A549 (cell line): ENCODE measurements at regions not wholly inside any gene's neighbourhood (a gene's known extent, or its start where the extent isn't known, plus 50 kb on each side); places are given as distances from the start of the nearest gene placed in this dataset.

ENCODE experiments used
- ATAC-seq, 2 experiments: fragments of 200-7000 bp in 1 of 2; fragments of >200 bp in 1 of 2; cut with Nextera tagmentation in 1 of 2; cut with Tn5 transposase in 1 of 2; 3 replicates each; pipeline versions ENCODE4 v1.8.0 to v1.9.1; 2018 to 2020; ENCODE audit warnings: mild to moderate bottlenecking in 1 of 2, moderate library complexity in 1 of 2
- CTCF ChIA-PET: fragments of 300-600 bp; sonication (Branson Sonifier 250); formaldehyde crosslinking; extraction: SDS; loops from one replicate; lab custom pipeline; 2021; ENCODE audit warnings: antibody characterized with exemption, inconsistent platforms; lab: Yijun Ruan, JAX
- POLR2A ChIA-PET: fragments of 350-600 bp; formaldehyde crosslinking; extraction: SDS; loops from one replicate; lab custom pipeline; 2021; ENCODE audit warnings: antibody characterized with exemption, inconsistent platforms; lab: Yijun Ruan, JAX
- DNase-seq, 2 experiments: peaks; one replicate each; pipeline versions ENCODE4 v3.0.0 to v3.0.0-alpha.2; 2011 to 2016; ENCODE audit warnings: low read depth in 1 of 2, low spot score in 1 of 2
- FAIRE-seq: peaks from 2 replicates; lab custom pipeline; 2011; peaks lifted over from hg19 to GRCh38; lab: Jason Lieb, UNC
- H3K27ac ChIP-seq, 2 experiments: fragments of >200 bp; sonication (Bioruptor Twin); formaldehyde crosslinking; 3 replicates each; pipeline ENCODE4 v1.5.1; 2016 to 2017
- H3K4me1 ChIP-seq: fragments of >200 bp; sonication (Bioruptor Twin); formaldehyde crosslinking; 3 replicates; pipeline ENCODE4 v1.6.1; 2016
- H3K4me2 ChIP-seq: fragments of >200 bp; sonication (Bioruptor Twin); formaldehyde crosslinking; 3 replicates; pipeline ENCODE4 v1.6.1; 2016
- H3K4me3 ChIP-seq: fragments of >200 bp; sonication (Bioruptor Twin); formaldehyde crosslinking; 3 replicates; pipeline ENCODE4 v1.5.1; 2016
- H3K9me3 ChIP-seq: fragments of >200 bp; sonication (Bioruptor Twin); formaldehyde crosslinking; 3 replicates; pipeline ENCODE4 v1.6.1; 2016
- BHLHE40 ChIP-seq: IDR thresholded peaks from 2 replicates; pipeline ENCODE4 v1.6.1; 2012; ENCODE audit warnings: low read depth, low read length, inconsistent platforms
- CBX2 ChIP-seq: fragments of 200-600 bp; sonication (generic); IDR thresholded peaks from 2 replicates; pipeline ENCODE4 v1.6.1; 2016; ENCODE audit warnings: low read depth, mild to moderate bottlenecking, borderline replicate concordance
- CBX8 ChIP-seq: fragments of 200-600 bp; sonication (generic); IDR thresholded peaks from 2 replicates; pipeline ENCODE4 v1.6.1; 2016
- CHD2 ChIP-seq: fragments of 150-350 bp; IDR thresholded peaks from 2 replicates; pipeline ENCODE4 v1.6.1; 2014; ENCODE audit warnings: low read length; ENCODE audit not compliant: partially characterized antibody
- CHD4 ChIP-seq: fragments of 200-600 bp; sonication (generic); IDR thresholded peaks from 2 replicates; pipeline ENCODE4 v1.6.1; 2016; ENCODE audit warnings: antibody characterized with exemption, mild to moderate bottlenecking, borderline replicate concordance
- EHF ChIP-seq: fragments of 250-450 bp; sonication (Bioruptor Pico); IDR thresholded peaks from 2 replicates; pipeline ENCODE4 v1.5.0; 2020; ENCODE audit warnings: mild to moderate bottlenecking
- EHMT2 ChIP-seq: fragments of 200-600 bp; sonication (generic); IDR thresholded peaks from 2 replicates; pipeline ENCODE4 v1.6.1; 2016; ENCODE audit warnings: antibody characterized with exemption, low read depth, mild to moderate bottlenecking, moderate library complexity
- FOXS1 ChIP-seq: fragments of 250-450 bp; sonication (Bioruptor Pico); IDR thresholded peaks from 2 replicates; pipeline ENCODE4 v1.5.0; 2020; ENCODE audit warnings: mild to moderate bottlenecking, moderate library complexity
- HDAC2 ChIP-seq: fragments of 200-600 bp; sonication (generic); IDR thresholded peaks from 2 replicates; pipeline ENCODE4 v1.6.1; 2016
- HOXB13 ChIP-seq: fragments of 250-450 bp; sonication (Bioruptor Pico); IDR thresholded peaks from 2 replicates; pipeline ENCODE4 v1.5.0; 2020; ENCODE audit warnings: low read depth, mild to moderate bottlenecking, moderate library complexity
- JUNB ChIP-seq: fragments of >200 bp; sonication (Bioruptor Twin); formaldehyde crosslinking; IDR thresholded peaks from 2 replicates; pipeline ENCODE4 v1.6.1; 2016
- KDM1A ChIP-seq: fragments of 200-600 bp; sonication (generic); IDR thresholded peaks from 2 replicates; pipeline ENCODE4 v1.6.1; 2016; ENCODE audit warnings: low read depth, mild to moderate bottlenecking
- MAFK ChIP-seq: fragments of 450-650 bp; IDR thresholded peaks from 2 replicates; pipeline ENCODE4 v1.6.1; 2014; ENCODE audit not compliant: partially characterized antibody
- MAX ChIP-seq: IDR thresholded peaks from 2 replicates; pipeline ENCODE4 v1.6.1; 2012
- NR3C1 ChIP-seq: fragments of >200 bp; sonication (Bioruptor Twin); formaldehyde crosslinking; IDR thresholded peaks from 3 replicates; pipeline ENCODE4 v1.6.1; 2017
- PHF8 ChIP-seq: fragments of 200-600 bp; sonication (generic); IDR thresholded peaks from 2 replicates; pipeline ENCODE4 v1.6.1; 2016; ENCODE audit warnings: low read depth, mild to moderate bottlenecking, antibody characterized with exemption, moderate library complexity, borderline replicate concordance
- POLR2AphosphoS2 ChIP-seq: conservative IDR thresholded peaks from 2 replicates; pipeline ENCODE4 v1.6.1; 2012; ENCODE audit warnings: low read length, improper control_type of control experiment, inconsistent platforms
- RFX5 ChIP-seq: fragments of 450-650 bp; IDR thresholded peaks from 2 replicates; pipeline ENCODE4 v1.7.1; 2014; ENCODE audit warnings: antibody characterized with exemption, mild to moderate bottlenecking, moderate library complexity
- USF2 ChIP-seq: fragments of 450-650 bp; IDR thresholded peaks from 2 replicates; pipeline ENCODE4 v1.6.1; 2014; ENCODE audit warnings: antibody characterized with exemption
- WGBS: methylation state at CpG from one replicate; pipeline ENCODE4 v1.1.6; 2017; ENCODE audit errors: missing lambda C conversion rate; 5-methylcytosine and 5-hydroxymethylcytosine counted together
- TF ChIP-seq, protein P1 (sequence below): fragments of 150-350 bp; IDR thresholded peaks from 2 replicates; pipeline ENCODE4 v1.6.1; 2014; ENCODE audit warnings: low read depth, mild to moderate bottlenecking, low read length
- TF ChIP-seq, protein P2 (sequence below): IDR thresholded peaks from 2 replicates; pipeline ENCODE4 v1.6.1; 2012; ENCODE audit warnings: low read depth, borderline replicate concordance
- TF ChIP-seq, protein P3 (sequence below): fragments of 250-450 bp; sonication (Bioruptor Pico); IDR thresholded peaks from 2 replicates; pipeline ENCODE4 v1.5.0; 2021; ENCODE audit warnings: mild to moderate bottlenecking, moderate library complexity, borderline replicate concordance

DNA sequence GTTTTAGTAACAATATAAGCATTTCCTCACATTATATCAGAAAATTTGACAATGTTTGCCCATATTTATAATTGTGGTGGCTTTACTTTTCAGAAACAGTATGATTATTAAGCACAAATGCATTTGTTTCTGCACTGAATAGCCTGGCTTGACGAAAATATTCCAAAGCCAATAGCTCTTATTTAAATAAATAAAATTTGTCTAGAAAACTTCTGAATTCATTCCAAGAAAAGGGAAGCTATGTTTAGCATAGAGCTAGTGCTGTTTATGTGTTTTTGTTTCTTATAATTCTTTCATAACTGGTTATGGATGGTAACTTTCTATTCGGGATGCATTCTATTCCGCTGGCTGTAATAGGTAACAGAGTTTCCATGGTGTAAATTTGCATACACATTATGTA is 268.6 kb downstream of the PTBP2 start:
- POLR2A ChIA-PET = interaction anchor here (0.5 kb wide), 1 partner anchor 71 kb away, joined by 3 read pairs; no protein-coding TSS in a partner anchor
- Histone ChIP-seq H3K9me3 (no peaks in the 10 kb centered on the region), H3K4me3 (no peak overlapping the region), H3K4me1 (no peaks in the 10 kb centered on the region), H3K4me2 (no peak overlapping the region), H3K27ac (no peak overlapping the region)
- FAIRE-seq (no peak), DNase-seq (no peak), ATAC-seq (no peak)
- CTCF ChIA-PET = no interaction called here
- TF ChIP-seq KDM1A = no peak
- TF ChIP-seq HOXB13 = no peak
- TF ChIP-seq, protein P1, sequence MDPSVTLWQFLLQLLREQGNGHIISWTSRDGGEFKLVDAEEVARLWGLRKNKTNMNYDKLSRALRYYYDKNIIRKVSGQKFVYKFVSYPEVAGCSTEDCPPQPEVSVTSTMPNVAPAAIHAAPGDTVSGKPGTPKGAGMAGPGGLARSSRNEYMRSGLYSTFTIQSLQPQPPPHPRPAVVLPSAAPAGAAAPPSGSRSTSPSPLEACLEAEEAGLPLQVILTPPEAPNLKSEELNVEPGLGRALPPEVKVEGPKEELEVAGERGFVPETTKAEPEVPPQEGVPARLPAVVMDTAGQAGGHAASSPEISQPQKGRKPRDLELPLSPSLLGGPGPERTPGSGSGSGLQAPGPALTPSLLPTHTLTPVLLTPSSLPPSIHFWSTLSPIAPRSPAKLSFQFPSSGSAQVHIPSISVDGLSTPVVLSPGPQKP = no peak
- no peak for TF ChIP-seq MAX
- no peak for TF ChIP-seq PHF8
- TF ChIP-seq POLR2AphosphoS2 = no peak
- no peak for TF ChIP-seq BHLHE40
- TF ChIP-seq CHD4 = no peak
- no peak for TF ChIP-seq CBX8
- TF ChIP-seq EHMT2 = no peak
- 85% methylated on average over 3 of the region's 3 CpGs for WGBS

GRCh38 chr1:96991261-96991660 is 269.7 kb downstream of the PTBP2 start:
- WGBS = 55% methylated on average over 1 of the region's 1 CpG
- H3K4me3 ChIP-seq = no peak overlapping the region
- TF ChIP-seq FOXS1 (CRISPR knock-in tag) = no peak
- TF ChIP-seq, protein P2, sequence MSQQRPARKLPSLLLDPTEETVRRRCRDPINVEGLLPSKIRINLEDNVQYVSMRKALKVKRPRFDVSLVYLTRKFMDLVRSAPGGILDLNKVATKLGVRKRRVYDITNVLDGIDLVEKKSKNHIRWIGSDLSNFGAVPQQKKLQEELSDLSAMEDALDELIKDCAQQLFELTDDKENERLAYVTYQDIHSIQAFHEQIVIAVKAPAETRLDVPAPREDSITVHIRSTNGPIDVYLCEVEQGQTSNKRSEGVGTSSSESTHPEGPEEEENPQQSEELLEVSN = no peak
- no peak for TF ChIP-seq CBX2
- TF ChIP-seq, all 56 proteins: peak for 0
- Histone ChIP-seq H3K4me1 (no peaks in the 10 kb centered on the region), H3K27ac (no peak overlapping the region), H3K9me3 (no peaks in the 10 kb centered on the region), H3K4me2 (no peak overlapping the region)
- DNase-seq (no peak), ATAC-seq (no peak), FAIRE-seq (no peak)
- CTCF ChIA-PET = no interaction called here
- POLR2A ChIA-PET = no interaction called here

- no peak for TF ChIP-seq NR3C1
- TF ChIP-seq USF2 = no peak
- TF ChIP-seq, protein P3, sequence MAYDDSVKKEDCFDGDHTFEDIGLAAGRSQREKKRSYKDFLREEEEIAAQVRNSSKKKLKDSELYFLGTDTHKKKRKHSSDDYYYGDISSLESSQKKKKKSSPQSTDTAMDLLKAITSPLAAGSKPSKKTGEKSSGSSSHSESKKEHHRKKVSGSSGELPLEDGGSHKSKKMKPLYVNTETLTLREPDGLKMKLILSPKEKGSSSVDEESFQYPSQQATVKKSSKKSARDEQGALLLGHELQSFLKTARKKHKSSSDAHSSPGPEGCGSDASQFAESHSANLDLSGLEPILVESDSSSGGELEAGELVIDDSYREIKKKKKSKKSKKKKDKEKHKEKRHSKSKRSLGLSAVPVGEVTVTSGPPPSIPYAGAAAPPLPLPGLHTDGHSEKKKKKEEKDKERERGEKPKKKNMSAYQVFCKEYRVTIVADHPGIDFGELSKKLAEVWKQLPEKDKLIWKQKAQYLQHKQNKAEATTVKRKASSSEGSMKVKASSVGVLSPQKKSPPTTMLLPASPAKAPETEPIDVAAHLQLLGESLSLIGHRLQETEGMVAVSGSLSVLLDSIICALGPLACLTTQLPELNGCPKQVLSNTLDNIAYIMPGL = no peak
- TF ChIP-seq CHD2 = no peak
- no peak for TF ChIP-seq HDAC2
- TF ChIP-seq, protein P1 = no peak
- no peak for TF ChIP-seq JUNB
- TF ChIP-seq EHF (CRISPR knock-in tag) = no peak
- no peak for TF ChIP-seq EHMT2
- no peak for TF ChIP-seq RFX5
- TF ChIP-seq MAFK = no peak
- TF ChIP-seq, all 56 proteins: peak for 0
- ATAC-seq (no peak), FAIRE-seq (no peak)
Measured at GRCh38 chr1:96992871-96993270, 271.3 kb downstream of the PTBP2 start.

More at GRCh38 chr1:96992871-96993270, 271.3 kb downstream of the PTBP2 start:
- ChIA-PET POLR2A (no interaction called here), CTCF (no interaction called here)
- no peak overlapping the region for H3K27ac ChIP-seq
- no peak overlapping the region for H3K4me3 ChIP-seq
- WGBS = 40% methylated on average over 3 of the region's 3 CpGs
- no peak overlapping the region for H3K4me2 ChIP-seq
- no peaks in the 10 kb centered on the region for H3K9me3 ChIP-seq
- H3K4me1 ChIP-seq = no peaks in the 10 kb centered on the region
- no peak for DNase-seq
